G401 (cell line): ENCODE measurements at regions not wholly inside any gene's neighbourhood (a gene's known extent, or its start where the extent isn't known, plus 50 kb on each side); places are given as distances from the start of the nearest gene placed in this dataset.

Source experiments
- DNase-seq: peaks from one replicate; pipeline ENCODE4 v3.0.0-alpha.2; 2015; ENCODE audit warnings: low spot score
- in situ Hi-C: cut with HindIII; loops from 2 replicates; pipeline ENCODE4 v1.10.0; 2016; ENCODE audit warnings: low sequenced_read_pairs, mixed read lengths

GRCh38 chr4:144442713-144443112 is 203.2 kb upstream of the HHIP start:
- in situ Hi-C loops = no loop called here
- DNase-seq = no peak

GRCh38 chr4:144449611-144450010 is 196.3 kb upstream of the HHIP start:
- DNase-seq = no peak
- in situ Hi-C loops = no loop called here

DNA sequence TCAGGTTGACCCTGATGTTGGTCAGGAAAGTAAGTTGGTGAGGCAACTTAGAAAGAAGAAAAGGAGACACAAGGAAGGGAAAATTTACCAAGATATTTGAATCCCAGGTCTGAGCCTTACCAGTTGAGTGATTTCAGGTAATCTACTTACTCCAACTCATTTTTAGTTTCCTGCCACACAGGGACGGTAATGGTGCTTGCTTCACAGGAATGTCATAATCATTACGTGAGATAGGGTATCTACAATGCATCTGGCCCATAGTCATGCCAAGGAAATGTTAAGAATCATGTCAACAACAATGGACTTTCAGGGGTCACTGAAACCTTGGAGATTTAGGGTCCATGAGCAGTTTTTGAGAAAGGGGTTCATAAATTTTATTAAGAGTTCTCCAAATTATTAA is 195.4 kb upstream of the HHIP start:
- in situ Hi-C loops = no loop called here
- DNase-seq = no peak

GRCh38 chr4:144451766-144452450 is 194.0 kb upstream of the HHIP start:
- no peak for DNase-seq
- in situ Hi-C loops = no loop called here

DNA sequence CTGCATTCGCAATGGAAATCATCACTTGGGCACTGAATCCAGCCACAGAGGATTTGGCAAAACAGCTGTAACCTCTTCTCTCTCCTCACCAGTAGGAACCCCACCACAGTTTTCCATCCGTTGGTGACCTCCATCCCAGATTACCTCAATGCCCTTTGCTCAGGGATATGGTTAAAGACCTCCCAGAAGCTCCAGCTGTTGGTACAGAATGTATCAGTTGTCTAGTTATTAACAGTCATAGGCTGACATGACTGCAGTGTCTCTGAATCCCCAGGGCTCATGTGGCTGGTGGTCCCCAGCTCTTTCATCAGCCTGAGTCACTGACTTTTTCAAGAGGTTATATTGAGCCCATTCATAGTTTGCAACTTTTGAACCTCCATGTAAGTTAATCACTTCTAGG is 189.8 kb upstream of the HHIP start:
- in situ Hi-C loops = no loop called here
- DNase-seq = no peak

- DNase-seq = no peak
- in situ Hi-C loops = no loop called here
Measured at GRCh38 chr4:144461906-144462305, 184.1 kb upstream of the HHIP start.

DNA sequence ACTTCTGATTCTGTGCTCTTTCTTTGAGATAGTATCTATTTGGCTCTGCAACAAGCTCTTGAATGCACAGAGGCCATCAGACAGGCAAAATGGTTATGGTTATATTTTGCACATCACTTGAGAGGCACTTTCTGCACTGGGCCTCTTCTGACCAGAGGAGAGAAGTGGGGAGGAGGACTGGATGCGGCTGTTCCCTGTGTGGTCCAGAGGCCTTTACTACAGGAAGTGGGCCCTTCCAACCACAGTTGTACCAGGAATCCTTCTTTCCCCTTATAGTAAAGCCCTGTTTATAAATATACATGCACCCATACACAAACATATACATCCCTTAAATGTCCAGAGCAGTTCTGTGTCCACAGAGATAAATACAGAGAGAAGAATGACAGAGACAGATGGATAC is 182.7 kb upstream of the HHIP start:
- DNase-seq = no peak
- in situ Hi-C loops = no loop called here

DNA sequence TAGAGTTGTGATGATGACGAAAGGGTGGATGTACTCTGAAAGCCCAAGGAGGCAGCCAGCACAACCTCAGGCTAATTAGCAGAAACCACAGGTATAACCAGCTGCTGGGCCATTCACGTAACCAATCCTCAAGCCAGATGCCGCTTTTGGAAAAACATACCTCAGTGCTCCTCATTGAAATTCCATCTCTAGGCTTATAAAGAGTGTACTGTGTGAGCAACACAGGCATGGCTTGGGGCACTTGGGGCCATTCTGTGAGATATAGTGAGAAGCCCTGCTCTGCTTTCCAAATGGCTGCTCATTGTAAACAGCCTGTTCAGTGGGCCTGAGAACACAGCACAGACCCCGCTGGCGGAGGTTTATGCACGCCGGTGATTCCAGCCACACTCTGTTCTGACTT is 182.1 kb upstream of the HHIP start:
- in situ Hi-C loops = no loop called here

GRCh38 chr4:144465546-144465945 is 180.4 kb upstream of the HHIP start:
- in situ Hi-C loops = no loop called here
- DNase-seq = no peak

More for the DNA sequence above, 182.1 kb upstream of the HHIP start:
- DNase-seq = no peak

- in situ Hi-C loops = no loop called here
Measured at GRCh38 chr4:144480068-144480467, 165.9 kb upstream of the HHIP start.

DNA sequence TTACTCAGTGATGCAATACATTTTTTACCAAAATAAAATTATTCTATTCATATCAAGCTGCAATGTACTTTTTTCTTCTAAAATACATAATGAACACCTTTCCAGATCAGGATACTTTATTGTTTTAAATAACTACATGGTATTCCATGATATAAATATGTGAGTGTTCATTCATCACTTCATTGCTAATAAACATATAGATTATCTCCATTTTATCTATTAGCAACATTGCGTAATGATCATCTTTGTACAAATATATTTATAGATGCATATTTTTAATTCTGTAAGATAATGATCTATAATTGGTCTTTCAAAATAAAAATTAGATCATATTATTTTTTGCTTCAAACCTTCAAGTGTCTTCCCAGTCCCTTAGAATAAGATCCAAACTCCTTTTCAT is 156.1 kb upstream of the HHIP start:
- DNase-seq = no peak
- in situ Hi-C loops = no loop called here

More at GRCh38 chr4:144480068-144480467, 165.9 kb upstream of the HHIP start:
- no peak for DNase-seq

DNA sequence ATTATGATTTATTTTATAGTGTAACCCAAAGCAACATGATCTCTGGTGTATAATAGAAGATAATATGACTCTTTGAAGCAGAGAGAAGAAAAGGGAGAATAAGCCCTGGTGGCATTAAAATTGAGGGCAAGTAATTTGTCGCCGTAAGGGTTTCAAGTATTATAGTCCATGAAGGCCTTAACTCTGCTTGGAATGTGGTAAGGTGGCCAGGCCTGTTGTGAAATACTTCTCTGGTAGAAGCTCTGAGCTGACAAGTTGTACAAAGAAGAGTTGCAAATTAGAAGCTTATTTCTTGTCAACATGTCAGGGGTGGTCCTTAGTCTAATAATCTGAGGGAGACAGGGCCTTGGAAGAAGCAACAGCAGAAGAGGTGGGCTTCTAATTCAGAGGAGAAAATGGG is 151.7 kb upstream of the HHIP start:
- in situ Hi-C loops = no loop called here
- DNase-seq = no peak

DNA sequence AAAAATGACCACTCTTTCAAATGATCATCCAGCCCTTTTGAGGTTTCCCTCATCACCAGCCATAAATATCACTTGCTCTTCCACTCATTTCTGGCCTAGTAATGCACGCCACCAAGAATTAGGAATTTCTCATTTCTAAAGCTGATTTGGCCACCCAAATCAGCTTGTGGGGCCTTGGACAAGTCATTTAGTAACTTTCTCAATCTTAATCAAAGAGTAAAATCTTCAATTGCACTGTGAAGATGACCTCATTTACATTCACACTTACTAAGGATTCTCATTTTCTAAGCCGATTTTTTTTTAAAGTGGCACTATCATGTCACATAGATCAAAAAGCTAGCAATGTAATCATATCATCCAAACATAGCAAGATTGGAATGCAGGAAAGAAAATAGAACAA is 150.0 kb upstream of the HHIP start:
- in situ Hi-C loops = no loop called here
- no peak for DNase-seq

DNA sequence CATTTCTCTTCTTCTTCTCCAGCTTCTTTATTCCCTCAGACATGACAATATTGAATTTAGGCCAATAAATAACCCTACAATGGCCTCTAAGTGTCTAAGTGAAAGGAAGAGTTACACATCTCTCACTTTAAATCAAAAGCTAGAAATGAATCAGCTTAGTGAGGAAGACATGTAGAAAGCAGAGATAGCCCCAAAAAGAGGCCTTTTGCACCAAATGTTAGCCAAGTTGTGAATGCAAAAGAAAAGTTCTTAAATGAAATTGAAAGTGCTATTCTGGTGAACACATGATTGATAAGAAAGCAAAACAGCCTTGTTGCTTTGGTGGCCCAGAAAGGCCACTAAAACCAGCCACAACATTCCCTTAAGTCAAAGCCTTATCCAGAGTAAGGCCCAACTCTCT is 146.2 kb upstream of the HHIP start:
- in situ Hi-C loops = no loop called here
- DNase-seq = no peak

DNA sequence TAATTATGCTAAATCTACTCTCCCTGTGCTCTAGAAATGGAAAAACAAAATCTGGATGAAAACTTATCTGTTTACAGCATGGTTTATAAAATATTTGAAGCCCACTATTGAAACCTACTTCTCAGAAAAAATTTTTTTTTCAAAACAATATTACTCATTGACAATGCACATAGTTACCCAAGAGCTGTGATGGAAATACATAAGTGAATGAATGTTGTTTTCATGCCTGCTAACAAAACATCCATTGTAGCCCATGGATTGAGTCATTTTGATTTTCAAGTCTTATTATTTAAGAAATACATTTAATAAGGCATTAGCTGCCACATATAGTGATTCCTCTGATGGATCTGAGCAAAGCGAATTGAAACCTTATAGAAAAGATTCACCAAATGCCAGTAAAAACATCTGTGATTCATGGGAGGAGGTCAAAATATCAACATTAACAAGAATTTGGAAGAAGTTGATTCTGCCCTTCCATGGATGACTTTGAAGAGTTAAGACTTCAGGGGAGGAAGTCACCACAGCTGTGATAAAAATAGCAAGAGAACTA is 144.7 kb upstream of the HHIP start:
- no peak for DNase-seq
- in situ Hi-C loops = no loop called here

- in situ Hi-C loops = no loop called here
- DNase-seq = no peak
Measured at GRCh38 chr4:144504883-144505282, 141.1 kb upstream of the HHIP start.

DNA sequence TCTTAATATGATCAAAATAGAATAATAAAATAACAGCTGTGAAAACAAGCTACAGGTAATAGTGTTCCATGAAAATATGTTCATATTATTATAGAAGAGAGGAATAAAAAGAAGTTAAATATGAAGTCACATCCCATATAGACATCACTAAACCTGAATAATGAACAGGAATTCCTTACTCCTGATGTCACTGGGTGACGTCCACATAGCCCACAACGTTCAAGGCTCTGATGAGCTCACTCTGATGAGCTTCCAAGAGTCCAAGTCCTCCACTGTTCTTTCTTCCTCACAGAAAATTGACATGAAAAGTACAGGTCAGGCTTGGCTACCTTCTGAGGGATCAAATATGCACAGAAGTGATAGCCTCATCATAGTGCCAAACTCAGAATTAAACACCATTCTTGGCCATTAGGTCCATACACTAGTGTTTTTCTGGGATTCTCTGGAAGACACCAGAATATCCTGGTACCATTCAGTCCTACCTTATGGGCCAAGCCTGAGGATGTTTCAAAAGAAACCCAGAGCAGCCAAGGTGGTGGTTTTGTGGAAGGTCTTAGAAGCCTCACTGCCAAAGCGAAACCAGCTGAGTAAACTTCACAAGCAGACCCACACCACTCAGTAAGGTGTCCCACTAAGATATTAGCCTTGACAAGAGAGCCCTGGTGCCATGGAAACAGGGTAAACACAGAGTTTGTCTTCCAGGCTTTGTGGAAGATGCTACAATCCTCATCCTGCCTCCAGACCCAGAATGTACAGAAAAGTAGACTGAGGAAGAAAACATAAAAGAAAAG is 138.4 kb upstream of the HHIP start:
- in situ Hi-C loops = no loop called here
- DNase-seq = no peak

- in situ Hi-C loops = no loop called here
Measured at GRCh38 chr4:144509088-144510015, 136.6 kb upstream of the HHIP start.

GRCh38 chr4:144514736-144515135 is 131.2 kb upstream of the HHIP start:
- DNase-seq = no peak
- in situ Hi-C loops = no loop called here

More at GRCh38 chr4:144509088-144510015, 136.6 kb upstream of the HHIP start:
- no peak for DNase-seq
